ENCODE measurements at regions not wholly inside any gene's neighbourhood (a gene's known extent, or its start where the extent isn't known, plus 50 kb on each side); places are given as distances from the start of the nearest gene placed in this dataset.

DNA sequence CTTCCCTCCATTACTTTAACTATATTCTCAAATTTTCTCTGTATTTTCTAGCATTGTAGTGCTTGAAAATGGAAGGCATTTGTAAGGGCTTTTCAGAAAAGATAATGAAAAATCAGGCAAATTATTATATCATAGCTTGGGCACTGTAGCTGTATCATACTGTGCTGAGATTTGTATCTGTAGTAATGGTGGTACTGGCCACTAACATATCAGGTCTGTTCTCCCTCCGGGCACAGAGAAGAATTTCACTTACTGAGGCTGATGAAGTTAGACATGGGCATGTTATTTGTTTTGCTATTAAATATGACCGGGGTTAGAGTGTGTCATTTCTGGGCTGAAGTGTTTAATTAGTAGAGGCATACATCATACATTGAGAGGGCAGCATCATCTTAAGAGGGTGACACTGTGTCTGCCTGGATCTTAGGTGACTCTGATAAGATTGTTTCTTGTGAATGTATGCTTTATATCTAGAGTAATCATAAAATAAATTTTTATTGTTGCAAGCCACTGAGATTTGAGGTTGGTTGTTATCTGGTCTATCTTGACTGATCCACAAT, 1395.9 kb downstream of the EPHA7 start:
- Histone ChIP-seq H3K36me3 (ENCODE audit: control insufficient read depth, insufficient read depth, low read length) (no peaks in the 10 kb centered on the region), H3K4me1 (no peaks in the 10 kb centered on the region), H3K27me3 (replicated peaks; ENCODE audit: control insufficient read depth, insufficient read depth, low read length) (no peaks in the 10 kb centered on the region), H3K9me3 (no peaks in the 10 kb centered on the region), H3K4me3 (ENCODE audit: low read depth, low read length) (no peak overlapping the region)
- CTCF ChIA-PET, result no interaction called here
- Mint-ChIP-seq H3K27me3 (ENCODE audit: insufficient read depth, unreplicated experiment) (no peaks in the 10 kb centered on the region), H3K27ac (ENCODE audit: unreplicated experiment) (no peak overlapping the region), H3K4me1 (ENCODE audit: low read depth, unreplicated experiment) (no peaks in the 10 kb centered on the region), H3K4me3 (ENCODE audit: unreplicated experiment) (no peak overlapping the region), H3K36me3 (ENCODE audit: insufficient read depth, unreplicated experiment) (no peaks in the 10 kb centered on the region), H3K9me3 (ENCODE audit: unreplicated experiment) (no peaks in the 10 kb centered on the region)
- TF ChIP-seq, protein P1, sequence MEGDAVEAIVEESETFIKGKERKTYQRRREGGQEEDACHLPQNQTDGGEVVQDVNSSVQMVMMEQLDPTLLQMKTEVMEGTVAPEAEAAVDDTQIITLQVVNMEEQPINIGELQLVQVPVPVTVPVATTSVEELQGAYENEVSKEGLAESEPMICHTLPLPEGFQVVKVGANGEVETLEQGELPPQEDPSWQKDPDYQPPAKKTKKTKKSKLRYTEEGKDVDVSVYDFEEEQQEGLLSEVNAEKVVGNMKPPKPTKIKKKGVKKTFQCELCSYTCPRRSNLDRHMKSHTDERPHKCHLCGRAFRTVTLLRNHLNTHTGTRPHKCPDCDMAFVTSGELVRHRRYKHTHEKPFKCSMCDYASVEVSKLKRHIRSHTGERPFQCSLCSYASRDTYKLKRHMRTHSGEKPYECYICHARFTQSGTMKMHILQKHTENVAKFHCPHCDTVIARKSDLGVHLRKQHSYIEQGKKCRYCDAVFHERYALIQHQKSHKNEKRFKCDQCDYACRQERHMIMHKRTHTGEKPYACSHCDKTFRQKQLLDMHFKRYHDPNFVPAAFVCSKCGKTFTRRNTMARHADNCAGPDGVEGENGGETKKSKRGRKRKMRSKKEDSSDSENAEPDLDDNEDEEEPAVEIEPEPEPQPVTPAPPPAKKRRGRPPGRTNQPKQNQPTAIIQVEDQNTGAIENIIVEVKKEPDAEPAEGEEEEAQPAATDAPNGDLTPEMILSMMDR (IDR thresholded peaks at IDR 0.05; ENCODE audit: insufficient read depth in 1 of 2, low read depth in 1 of 2, low read length in 1 of 2, severe bottlenecking in 1 of 2, unreplicated experiment in 1 of 2), result no peak
- POLR2A ChIA-PET, result no interaction called here
- intact Hi-C loops (cut with micrococcal nuclease; ENCODE audit: unreplicated experiment), result no loop called here
- no TSS peak for BruUV-seq (replicated peaks)
- no peak for DNase-seq

DNA sequence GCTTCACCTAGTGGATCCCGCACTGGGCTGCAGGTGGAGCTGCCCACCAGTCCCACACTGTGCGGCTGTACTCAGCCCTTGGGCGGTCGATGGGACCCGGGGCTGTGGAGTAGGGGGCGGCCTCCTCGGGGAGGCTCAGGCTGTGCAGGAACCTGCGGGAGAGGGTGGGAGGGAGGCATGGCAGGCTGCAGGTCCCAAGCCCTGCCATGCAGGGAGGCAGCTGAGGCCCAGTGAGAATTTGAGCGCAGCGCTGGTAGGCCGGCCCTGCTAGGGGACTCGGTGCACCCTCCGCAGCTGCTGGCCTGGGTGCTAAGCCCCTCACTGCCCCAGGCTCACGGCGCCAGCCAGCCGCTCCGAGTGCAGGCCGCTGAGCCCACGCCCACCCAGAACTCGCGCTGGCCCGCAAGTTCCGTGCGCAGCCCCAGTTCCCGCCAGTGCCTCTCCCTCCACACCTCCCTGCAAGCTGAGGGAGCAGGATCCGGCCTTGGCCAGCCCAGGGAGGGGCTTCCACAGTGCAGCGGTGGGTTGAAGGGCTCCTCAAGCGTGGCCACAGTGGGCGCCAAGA, 1407.6 kb downstream of the EPHA7 start:
- Histone ChIP-seq H3K36me3 (ENCODE audit: control insufficient read depth, insufficient read depth, low read length) (no peaks in the 10 kb centered on the region), H3K9me3 (no peaks in the 10 kb centered on the region; the same call in 1 of the 2 replicates), H3K27me3 (replicated peaks; ENCODE audit: control insufficient read depth, insufficient read depth, low read length) (no peaks in the 10 kb centered on the region), H3K4me3 (ENCODE audit: low read depth, low read length) (no peak overlapping the region), H3K4me1 (no peaks in the 10 kb centered on the region)
- no TSS peak for BruUV-seq (replicated peaks)
- DNase-seq, result no peak
- Mint-ChIP-seq H3K9me3 (ENCODE audit: unreplicated experiment) (no peaks in the 10 kb centered on the region), H3K27ac (ENCODE audit: unreplicated experiment) (no peak overlapping the region), H3K36me3 (ENCODE audit: insufficient read depth, unreplicated experiment) (peaks cover 5% of the 10 kb centered on the region), H3K27me3 (ENCODE audit: insufficient read depth, unreplicated experiment) (peaks cover 5% of the 10 kb centered on the region), H3K4me3 (ENCODE audit: unreplicated experiment) (no peak overlapping the region), H3K4me1 (ENCODE audit: low read depth, unreplicated experiment) (no peaks in the 10 kb centered on the region)
- POLR2A ChIA-PET, result no interaction called here
- CTCF ChIA-PET, result interaction anchor here (0.7 kb wide), 1 partner anchor 177 kb away, joined by 5 read pairs; no protein-coding TSS in a partner anchor
- intact Hi-C loops (cut with micrococcal nuclease; ENCODE audit: unreplicated experiment), result no loop called here
- TF ChIP-seq, protein P1 (IDR thresholded peaks at IDR 0.05; ENCODE audit: insufficient read depth in 1 of 2, low read depth in 1 of 2, low read length in 1 of 2, severe bottlenecking in 1 of 2, unreplicated experiment in 1 of 2), result no peak

DNA sequence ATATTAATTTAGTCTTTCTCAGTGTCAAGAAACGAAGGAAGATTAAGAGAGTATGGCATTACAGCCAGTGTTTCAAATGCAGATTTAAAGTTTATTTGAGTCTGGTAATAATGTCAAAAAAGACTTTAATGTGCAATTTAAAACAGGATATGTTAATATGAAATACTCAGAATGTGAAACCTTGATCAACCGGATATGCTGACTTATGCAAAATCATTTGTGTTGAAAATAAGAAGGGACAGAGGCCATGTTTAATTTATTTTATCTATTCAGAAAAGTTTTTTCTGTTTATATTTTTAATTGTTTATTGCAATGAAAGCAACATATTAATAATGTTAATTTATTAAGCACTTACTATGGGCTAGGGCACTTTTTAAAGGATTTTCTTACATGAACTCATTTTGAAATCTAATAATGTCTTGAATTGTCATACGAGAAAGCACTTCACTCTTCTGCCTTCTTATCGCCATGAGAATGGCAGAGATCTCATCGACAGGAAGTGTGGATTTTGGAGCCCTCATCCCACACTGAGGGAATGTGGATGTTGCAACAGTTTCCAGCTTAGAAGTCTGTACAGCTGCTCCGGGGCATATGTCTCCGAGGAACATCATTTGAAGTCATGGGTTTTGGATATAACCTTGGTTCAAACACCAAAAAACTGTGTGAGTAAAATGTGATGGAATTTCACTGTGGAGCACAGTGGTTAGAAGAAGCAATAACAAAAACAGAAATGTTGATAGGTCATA, 1410.4 kb downstream of the EPHA7 start:
- H3K4me3 ChIP-seq (ENCODE audit: low read depth, low read length), result no peak overlapping the region
- BruUV-seq (replicated peaks), result no TSS peak
- Mint-ChIP-seq H3K4me1 (ENCODE audit: low read depth, unreplicated experiment) (no peaks in the 10 kb centered on the region), H3K27me3 (ENCODE audit: insufficient read depth, unreplicated experiment) (no peaks in the 10 kb centered on the region), H3K4me3 (ENCODE audit: unreplicated experiment) (no peak overlapping the region), H3K9me3 (ENCODE audit: unreplicated experiment) (no peaks in the 10 kb centered on the region), H3K36me3 (ENCODE audit: insufficient read depth, unreplicated experiment) (peaks cover 5% of the 10 kb centered on the region), H3K27ac (ENCODE audit: unreplicated experiment) (no peak overlapping the region)
- H3K27me3 ChIP-seq (replicated peaks; ENCODE audit: control insufficient read depth, insufficient read depth, low read length), result no peaks in the 10 kb centered on the region
- no peaks in the 10 kb centered on the region for H3K36me3 ChIP-seq (ENCODE audit: control insufficient read depth, insufficient read depth, low read length)
- H3K4me1 ChIP-seq, result no peaks in the 10 kb centered on the region
- POLR2A ChIA-PET, result no interaction called here
- H3K9me3 ChIP-seq, result no peaks in the 10 kb centered on the region; the same call in 1 of the 2 replicates
- CTCF ChIA-PET, result no interaction called here
- intact Hi-C loops (cut with micrococcal nuclease; ENCODE audit: unreplicated experiment), result no loop called here
- DNase-seq, result no peak
- TF ChIP-seq, protein P1 (IDR thresholded peaks at IDR 0.05; ENCODE audit: insufficient read depth in 1 of 2, low read depth in 1 of 2, low read length in 1 of 2, severe bottlenecking in 1 of 2, unreplicated experiment in 1 of 2), result no peak

Measured in Caco-2 (cell line).